ENCODE measurements at regions not wholly inside any gene's neighbourhood (a gene's known extent, or its start where the extent isn't known, plus 50 kb on each side); places are given as distances from the start of the nearest gene placed in this dataset.

DNA sequence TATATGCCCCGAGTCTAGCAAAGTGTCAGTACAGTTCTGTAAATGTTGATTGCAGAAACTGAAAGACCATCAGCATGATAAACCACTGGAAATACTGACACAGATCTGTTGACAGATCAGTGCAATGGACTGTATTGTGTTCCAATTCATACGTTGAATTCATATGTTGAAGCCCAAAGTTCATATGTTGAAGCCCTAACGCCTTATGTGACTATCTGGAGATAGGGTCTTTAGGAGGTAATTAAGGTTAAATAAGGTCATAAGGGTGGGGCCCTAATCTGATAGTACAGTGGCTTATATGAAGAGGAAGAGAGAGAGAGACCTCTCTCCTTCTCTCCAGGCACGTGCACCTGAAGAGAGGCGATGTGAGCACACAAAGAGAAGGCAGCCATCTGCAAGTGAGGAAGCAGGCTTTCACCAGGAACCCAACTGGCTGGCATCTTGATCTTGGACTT is 144.7 kb downstream of the MRPL39 start:
- TF ChIP-seq, protein P1, sequence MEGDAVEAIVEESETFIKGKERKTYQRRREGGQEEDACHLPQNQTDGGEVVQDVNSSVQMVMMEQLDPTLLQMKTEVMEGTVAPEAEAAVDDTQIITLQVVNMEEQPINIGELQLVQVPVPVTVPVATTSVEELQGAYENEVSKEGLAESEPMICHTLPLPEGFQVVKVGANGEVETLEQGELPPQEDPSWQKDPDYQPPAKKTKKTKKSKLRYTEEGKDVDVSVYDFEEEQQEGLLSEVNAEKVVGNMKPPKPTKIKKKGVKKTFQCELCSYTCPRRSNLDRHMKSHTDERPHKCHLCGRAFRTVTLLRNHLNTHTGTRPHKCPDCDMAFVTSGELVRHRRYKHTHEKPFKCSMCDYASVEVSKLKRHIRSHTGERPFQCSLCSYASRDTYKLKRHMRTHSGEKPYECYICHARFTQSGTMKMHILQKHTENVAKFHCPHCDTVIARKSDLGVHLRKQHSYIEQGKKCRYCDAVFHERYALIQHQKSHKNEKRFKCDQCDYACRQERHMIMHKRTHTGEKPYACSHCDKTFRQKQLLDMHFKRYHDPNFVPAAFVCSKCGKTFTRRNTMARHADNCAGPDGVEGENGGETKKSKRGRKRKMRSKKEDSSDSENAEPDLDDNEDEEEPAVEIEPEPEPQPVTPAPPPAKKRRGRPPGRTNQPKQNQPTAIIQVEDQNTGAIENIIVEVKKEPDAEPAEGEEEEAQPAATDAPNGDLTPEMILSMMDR (IDR thresholded peaks at IDR 0.05), result no peak
- TF ChIP-seq POLR2AphosphoS5 (IDR thresholded peaks at IDR 0.05; ENCODE audit: insufficient read depth in 1 of 2, low read depth in 1 of 2), result no peak
- no peak for TF ChIP-seq POLR2A (IDR thresholded peaks at IDR 0.05)

Data from vagina (tissue), 2 donors.